Activated CD8-positive, alpha-beta T cell treated with anti-CD3 and anti-CD28 coated beads, Interleukin-2, amount 10 ng/mL, durations not matched to agents 7 days and 5 days (primary cell): ENCODE measurements at regions not wholly inside any gene's neighbourhood (a gene's known extent, or its start where the extent isn't known, plus 50 kb on each side); places are given as distances from the start of the nearest gene placed in this dataset.

Experiments
- ATAC-seq: fragments of 150-1000 bp; cut with Tn5 transposase; one replicate; pipeline ENCODE4 v1.10.0; 2021; ENCODE audit warnings: moderate library complexity
- CTCF ChIA-PET: fragments of 350-600 bp; sonication (Branson Sonifier 250); formaldehyde crosslinking; loops from one replicate; lab custom pipeline; 2021; ENCODE audit warnings: antibody characterized with exemption; lab: Charles Lee
- POLR2A ChIA-PET: fragments of 350-600 bp; sonication (Branson Sonifier 250); formaldehyde crosslinking; loops from one replicate; lab custom pipeline; 2021; ENCODE audit warnings: antibody characterized with exemption; lab: Charles Lee
- DNase-seq: peaks from one replicate; pipeline ENCODE4 v3.0.0-alpha.2; 2020
- H3K27ac Mint-ChIP-seq: one replicate; pipeline ENCODE4 v1.8.0; 2021; ENCODE audit warnings: mild to moderate bottlenecking, mixed read lengths
- H3K27me3 Mint-ChIP-seq: one replicate; pipeline ENCODE4 v1.8.0; 2021; ENCODE audit warnings: low read depth, mixed read lengths
- H3K36me3 Mint-ChIP-seq: one replicate; pipeline ENCODE4 v1.8.0; 2021; ENCODE audit warnings: low read depth, mixed read lengths
- H3K4me1 Mint-ChIP-seq: one replicate; pipeline ENCODE4 v1.8.0; 2021; ENCODE audit warnings: low read depth, mixed read lengths
- H3K4me3 Mint-ChIP-seq: one replicate; pipeline ENCODE4 v1.8.0; 2021; ENCODE audit warnings: mild to moderate bottlenecking, mixed read lengths
- H3K9me3 Mint-ChIP-seq: one replicate; pipeline ENCODE4 v1.8.0; 2022; ENCODE audit warnings: mixed read lengths; ENCODE audit not compliant: insufficient read depth

GRCh38 chr9:103985077-103985476, 109.0 kb upstream of the SMC2 start:
- ChIA-PET POLR2A (no interaction called here), CTCF (no interaction called here)
- no peak overlapping the region for H3K27ac Mint-ChIP-seq
- H3K4me1 Mint-ChIP-seq: no peaks in the 10 kb centered on the region
- no peaks in the 10 kb centered on the region for H3K9me3 Mint-ChIP-seq
- no peak overlapping the region for H3K4me3 Mint-ChIP-seq
- no peaks in the 10 kb centered on the region for H3K36me3 Mint-ChIP-seq
- ATAC-seq (no peak), DNase-seq (no peak)
- H3K27me3 Mint-ChIP-seq: no peaks in the 10 kb centered on the region

DNA sequence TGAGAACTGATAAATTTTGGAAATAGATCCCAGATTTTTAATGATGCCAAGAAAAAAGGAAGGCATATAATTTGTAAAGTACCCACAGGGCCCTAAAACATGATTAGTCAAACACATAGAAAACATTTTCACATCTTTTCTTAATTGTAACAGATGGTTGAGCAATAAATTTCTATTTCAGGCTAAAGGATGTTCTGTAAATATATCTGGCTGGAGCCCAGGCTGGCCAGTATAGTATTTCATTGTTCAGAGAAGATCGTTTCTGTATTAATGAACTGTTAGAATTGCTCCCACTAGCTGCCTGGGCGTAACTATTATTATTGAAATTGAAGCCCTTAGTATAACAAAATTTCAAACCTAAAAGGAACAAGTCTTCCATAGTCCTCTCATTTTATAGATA, 105.3 kb upstream of the SMC2 start:
- Mint-ChIP-seq H3K27me3 (no peaks in the 10 kb centered on the region), H3K9me3 (no peaks in the 10 kb centered on the region), H3K27ac (no peak overlapping the region)

GRCh38 chr9:103990311-103990710, 103.8 kb upstream of the SMC2 start:
- no peak for ATAC-seq
- H3K27me3 Mint-ChIP-seq: no peaks in the 10 kb centered on the region
- H3K4me1 Mint-ChIP-seq: no peaks in the 10 kb centered on the region
- H3K4me3 Mint-ChIP-seq: no peak overlapping the region
- CTCF ChIA-PET: no interaction called here
- POLR2A ChIA-PET: no interaction called here
- H3K27ac Mint-ChIP-seq: no peak overlapping the region
- no peak for DNase-seq
- H3K36me3 Mint-ChIP-seq: no peaks in the 10 kb centered on the region
- no peaks in the 10 kb centered on the region for H3K9me3 Mint-ChIP-seq

More for the DNA sequence above, 105.3 kb upstream of the SMC2 start:
- Mint-ChIP-seq H3K4me3 (no peak overlapping the region), H3K36me3 (no peaks in the 10 kb centered on the region), H3K4me1 (no peaks in the 10 kb centered on the region)
- DNase-seq (no peak), ATAC-seq (no peak)
- ChIA-PET POLR2A (no interaction called here), CTCF (no interaction called here)

DNA sequence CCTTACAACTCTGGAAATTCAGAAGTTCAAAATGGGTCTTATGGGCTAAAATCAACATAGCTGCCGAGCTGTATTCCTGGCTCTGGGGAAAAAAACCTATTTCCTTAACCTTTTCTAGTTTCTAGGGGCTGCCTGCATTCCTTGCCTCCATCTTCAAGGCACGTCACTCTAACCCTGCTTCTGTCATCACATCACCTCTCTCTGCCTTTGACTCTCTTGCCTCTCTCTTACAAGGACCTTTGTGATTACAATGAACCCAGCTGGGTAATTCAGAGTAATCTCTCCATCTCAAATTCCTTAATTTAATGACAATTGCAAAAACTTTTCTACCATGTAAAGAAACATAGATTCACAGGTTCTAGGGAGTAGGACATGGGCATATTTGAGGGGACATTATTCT, 103.1 kb upstream of the SMC2 start:
- H3K4me1 Mint-ChIP-seq: no peaks in the 10 kb centered on the region
- POLR2A ChIA-PET: no interaction called here
- CTCF ChIA-PET: no interaction called here
- no peaks in the 10 kb centered on the region for H3K27me3 Mint-ChIP-seq
- DNase-seq: no peak
- H3K9me3 Mint-ChIP-seq: no peaks in the 10 kb centered on the region
- H3K4me3 Mint-ChIP-seq: no peak overlapping the region
- no peaks in the 10 kb centered on the region for H3K36me3 Mint-ChIP-seq
- ATAC-seq: no peak
- no peak overlapping the region for H3K27ac Mint-ChIP-seq

GRCh38 chr9:103991698-103992097, 102.4 kb upstream of the SMC2 start:
- no peaks in the 10 kb centered on the region for H3K9me3 Mint-ChIP-seq
- H3K27ac Mint-ChIP-seq: no peak overlapping the region
- CTCF ChIA-PET: no interaction called here
- no peak overlapping the region for H3K4me3 Mint-ChIP-seq
- H3K4me1 Mint-ChIP-seq: no peaks in the 10 kb centered on the region
- ATAC-seq (no peak), DNase-seq (no peak)
- POLR2A ChIA-PET: interaction anchor here (1.2 kb wide), 1 partner anchor 102 kb away, joined by 7 read pairs; the partner anchor contains the start of gene SMC2
- H3K36me3 Mint-ChIP-seq: no peaks in the 10 kb centered on the region
- H3K27me3 Mint-ChIP-seq: no peaks in the 10 kb centered on the region

DNA sequence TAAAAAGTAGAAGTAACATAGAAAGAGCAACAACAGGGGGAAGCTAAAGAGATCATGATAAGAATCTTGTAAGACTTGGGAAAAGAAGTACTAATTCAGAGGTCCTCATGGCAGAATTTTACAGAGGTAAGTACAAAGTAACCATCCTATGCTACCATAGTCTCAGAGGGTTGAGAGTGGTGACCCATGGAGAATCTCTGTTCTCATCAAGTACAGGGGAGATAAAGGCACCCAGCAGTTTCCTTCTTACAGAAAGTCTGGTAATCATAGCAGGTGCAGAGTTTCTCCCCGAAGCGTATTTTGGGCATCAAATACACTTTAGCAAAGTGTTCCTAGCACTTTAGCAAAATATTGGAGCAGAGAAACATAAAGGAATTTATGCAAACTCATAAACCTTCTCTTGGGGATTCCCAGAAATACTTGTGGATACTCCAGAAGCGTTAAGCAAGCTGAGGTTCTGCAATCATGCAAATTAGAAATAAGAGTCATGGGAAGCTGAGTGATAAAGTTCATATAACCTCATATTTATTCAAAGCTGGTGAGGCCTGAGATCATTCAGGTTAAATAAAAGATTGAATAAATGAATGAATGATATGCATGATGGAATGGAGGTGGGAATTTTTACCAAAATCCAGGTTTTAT, 101.0 kb upstream of the SMC2 start:
- Mint-ChIP-seq H3K4me1 (no peaks in the 10 kb centered on the region), H3K27me3 (no peaks in the 10 kb centered on the region), H3K4me3 (no peak overlapping the region), H3K27ac (no peak overlapping the region), H3K9me3 (no peaks in the 10 kb centered on the region), H3K36me3 (no peaks in the 10 kb centered on the region)
- no peak for ATAC-seq
- CTCF ChIA-PET: interaction anchor here (0.6 kb wide), 1 partner anchor 30 kb away, joined by 3 read pairs; no protein-coding TSS in a partner anchor
- DNase-seq: no peak
- POLR2A ChIA-PET: no interaction called here

DNA sequence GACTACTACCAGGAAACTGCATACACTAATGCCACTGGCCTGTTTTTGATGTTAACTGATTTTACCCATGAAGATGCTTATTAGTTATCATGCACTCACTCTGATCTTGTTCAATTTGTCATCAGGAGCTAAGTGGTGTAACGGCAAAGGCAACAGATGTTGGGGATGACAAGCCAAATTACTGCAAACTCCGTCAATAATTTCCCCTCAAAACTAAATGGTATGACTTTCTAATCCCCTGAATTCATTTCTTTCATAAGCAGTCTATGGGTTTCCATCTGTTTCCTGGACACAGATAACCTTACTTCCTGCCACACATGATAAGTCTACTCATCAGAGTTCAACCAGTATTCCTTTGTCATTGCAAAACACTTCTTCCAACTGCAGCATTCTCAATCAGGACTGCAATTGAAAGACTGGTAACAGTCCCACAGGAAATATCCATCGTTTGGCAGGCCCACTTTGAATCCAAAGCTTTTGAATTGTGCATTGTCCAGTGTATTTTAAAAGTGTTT, 96.2 kb upstream of the SMC2 start:
- DNase-seq (no peak), ATAC-seq (no peak)
- H3K27ac Mint-ChIP-seq: no peak overlapping the region
- no peak overlapping the region for H3K4me3 Mint-ChIP-seq
- ChIA-PET CTCF (no interaction called here), POLR2A (no interaction called here)
- H3K27me3 Mint-ChIP-seq: no peaks in the 10 kb centered on the region
- no peaks in the 10 kb centered on the region for H3K36me3 Mint-ChIP-seq
- no peaks in the 10 kb centered on the region for H3K4me1 Mint-ChIP-seq
- H3K9me3 Mint-ChIP-seq: no peaks in the 10 kb centered on the region

DNA sequence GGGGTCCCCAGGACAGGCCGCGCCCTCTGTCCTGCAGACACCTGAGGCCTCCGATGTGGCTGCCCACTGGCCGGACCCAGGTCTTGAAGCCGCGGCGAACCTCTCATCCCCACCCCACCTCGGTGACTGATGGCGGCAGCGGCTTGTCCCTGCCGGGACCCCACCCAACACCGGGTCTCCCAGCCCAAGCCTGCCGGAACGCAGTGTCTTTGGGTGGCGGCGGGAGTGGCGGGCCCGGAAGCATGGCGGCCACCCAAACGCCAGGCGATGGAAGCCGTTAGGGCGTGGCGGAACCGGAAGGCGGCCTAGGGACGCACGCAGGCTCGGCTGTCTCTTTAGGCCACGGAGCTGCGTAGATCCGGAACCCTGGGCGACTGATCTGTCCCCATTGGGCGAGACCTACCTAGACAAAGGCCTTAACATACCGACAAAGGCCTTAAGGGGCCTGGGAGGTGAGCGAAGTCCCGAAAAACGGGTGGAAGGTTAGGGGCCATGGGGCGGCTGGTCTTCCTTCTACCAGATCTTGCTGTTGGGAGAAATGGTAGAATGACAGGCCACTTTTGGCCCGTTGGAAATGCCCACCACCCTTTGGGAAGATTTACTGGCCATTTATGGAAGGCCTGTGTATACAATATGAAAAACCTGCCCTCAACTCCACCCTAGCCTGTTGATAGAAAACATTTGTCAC, 94.6 kb upstream of the SMC2 start:
- CTCF ChIA-PET: no interaction called here
- DNase-seq (no peak), ATAC-seq (no peak)
- Mint-ChIP-seq H3K27me3 (no peaks in the 10 kb centered on the region), H3K4me3 (no peak overlapping the region), H3K36me3 (no peaks in the 10 kb centered on the region), H3K9me3 (no peaks in the 10 kb centered on the region), H3K4me1 (no peaks in the 10 kb centered on the region), H3K27ac (no peak overlapping the region)
- POLR2A ChIA-PET: no interaction called here

GRCh38 chr9:104009826-104010225, 84.3 kb upstream of the SMC2 start:
- ChIA-PET POLR2A (no interaction called here), CTCF (no interaction called here)
- Mint-ChIP-seq H3K36me3 (no peaks in the 10 kb centered on the region), H3K27ac (no peak overlapping the region), H3K4me3 (no peak overlapping the region), H3K9me3 (no peaks in the 10 kb centered on the region), H3K4me1 (no peaks in the 10 kb centered on the region), H3K27me3 (no peaks in the 10 kb centered on the region)
- no peak for ATAC-seq
- DNase-seq: no peak

- no peak for ATAC-seq
- POLR2A ChIA-PET: no interaction called here
- Mint-ChIP-seq H3K4me1 (no peaks in the 10 kb centered on the region), H3K27me3 (peaks cover 4% of the 10 kb centered on the region), H3K27ac (no peak overlapping the region), H3K9me3 (no peaks in the 10 kb centered on the region), H3K4me3 (no peak overlapping the region), H3K36me3 (no peaks in the 10 kb centered on the region)
- no peak for DNase-seq
- CTCF ChIA-PET: no interaction called here
Measured at GRCh38 chr9:104022083-104022482, 72.0 kb upstream of the SMC2 start.

- peaks cover 4% of the 10 kb centered on the region for H3K27me3 Mint-ChIP-seq
- CTCF ChIA-PET: no interaction called here
- DNase-seq: no peak
- H3K4me1 Mint-ChIP-seq: peaks cover 7% of the 10 kb centered on the region
- H3K27ac Mint-ChIP-seq: no peak overlapping the region
- POLR2A ChIA-PET: no interaction called here
- H3K4me3 Mint-ChIP-seq: no peak overlapping the region
- no peak for ATAC-seq
- H3K36me3 Mint-ChIP-seq: no peaks in the 10 kb centered on the region
- H3K9me3 Mint-ChIP-seq: no peaks in the 10 kb centered on the region
Measured at GRCh38 chr9:104025104-104025503, 69.0 kb upstream of the SMC2 start.

DNA sequence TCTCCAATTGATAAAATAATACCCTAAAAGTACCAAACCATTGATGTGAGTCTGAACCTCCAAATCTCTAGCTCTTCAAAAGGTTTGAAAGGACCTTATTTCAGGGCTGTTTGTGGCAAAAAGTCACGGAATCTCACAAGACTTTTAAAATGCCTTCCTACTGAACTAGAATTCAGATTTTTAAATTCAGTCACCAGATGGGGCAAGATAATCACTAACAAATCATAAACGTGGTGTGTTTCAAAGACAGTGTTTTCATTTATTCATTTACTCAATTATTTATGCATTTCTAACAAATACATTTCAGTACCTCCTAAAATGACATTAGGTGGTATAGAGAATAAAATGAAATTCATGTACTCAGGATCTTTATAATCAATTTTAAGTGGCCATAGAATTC, 68.2 kb upstream of the SMC2 start:
- peaks cover 2% of the 10 kb centered on the region for H3K27me3 Mint-ChIP-seq

More for the DNA sequence above, 68.2 kb upstream of the SMC2 start:
- Mint-ChIP-seq H3K27ac (no peak overlapping the region), H3K4me1 (peaks cover 7% of the 10 kb centered on the region), H3K9me3 (no peaks in the 10 kb centered on the region), H3K36me3 (no peaks in the 10 kb centered on the region), H3K4me3 (no peak overlapping the region)
- DNase-seq (no peak), ATAC-seq (no peak)
- CTCF ChIA-PET: no interaction called here
- POLR2A ChIA-PET: no interaction called here
